ENCODE measurements at regions not wholly inside any gene's neighbourhood (a gene's known extent, or its start where the extent isn't known, plus 50 kb on each side); places are given as distances from the start of the nearest gene placed in this dataset.

DNA sequence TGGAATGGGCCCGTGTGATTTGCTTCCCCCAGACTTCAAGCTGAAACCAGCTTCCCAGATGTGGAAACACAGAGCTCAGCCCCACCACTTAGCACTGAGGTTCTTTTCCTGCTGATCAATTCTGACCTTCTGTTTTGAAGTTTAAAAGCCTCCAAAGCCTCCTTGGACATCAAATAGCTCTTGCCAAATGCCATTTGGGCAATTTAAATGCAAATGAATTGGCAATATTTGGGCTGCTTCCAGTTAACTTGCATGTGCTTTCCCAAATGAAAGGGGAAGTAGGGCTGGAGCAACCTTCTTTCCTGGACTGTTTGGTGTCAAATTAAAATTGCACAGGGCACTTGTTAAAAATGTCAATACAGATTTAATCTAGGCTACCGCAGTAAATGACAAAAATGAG, 710.5 kb downstream of the TLR4 start:
- DNase-seq (ENCODE audit: low spot score), result no peak

DNA sequence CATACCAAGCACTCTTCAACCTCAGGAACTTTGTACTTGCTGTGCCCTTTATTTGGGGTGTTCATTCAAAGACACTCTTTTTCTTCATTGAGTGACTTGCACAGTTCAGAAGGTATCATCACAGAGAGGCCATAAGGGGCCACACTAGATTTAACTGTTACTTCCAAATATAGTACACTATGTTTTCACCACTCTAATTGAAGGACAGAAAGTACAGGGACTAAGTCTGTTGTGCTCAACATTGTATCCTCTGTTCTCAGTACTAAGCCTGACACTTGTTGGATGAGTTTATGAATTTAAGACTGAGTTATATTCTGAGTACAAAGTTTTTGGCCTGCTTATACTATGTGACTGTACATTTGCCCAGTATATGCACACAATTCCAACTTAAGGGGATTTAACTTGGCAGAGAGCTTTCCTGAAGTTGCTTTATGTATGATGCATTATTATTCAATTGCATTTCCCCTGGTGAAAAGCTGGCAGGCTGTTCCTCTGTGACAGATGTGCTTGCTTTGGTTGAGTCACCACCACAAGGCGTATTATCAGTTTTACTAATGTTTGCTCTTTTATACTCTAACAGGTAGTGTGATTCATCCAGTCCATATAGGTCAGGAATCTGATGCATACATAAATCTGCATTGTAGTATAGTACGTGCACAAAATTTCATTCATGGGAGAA, 714.8 kb downstream of the TLR4 start:
- no peak for DNase-seq (ENCODE audit: low spot score)

DNA sequence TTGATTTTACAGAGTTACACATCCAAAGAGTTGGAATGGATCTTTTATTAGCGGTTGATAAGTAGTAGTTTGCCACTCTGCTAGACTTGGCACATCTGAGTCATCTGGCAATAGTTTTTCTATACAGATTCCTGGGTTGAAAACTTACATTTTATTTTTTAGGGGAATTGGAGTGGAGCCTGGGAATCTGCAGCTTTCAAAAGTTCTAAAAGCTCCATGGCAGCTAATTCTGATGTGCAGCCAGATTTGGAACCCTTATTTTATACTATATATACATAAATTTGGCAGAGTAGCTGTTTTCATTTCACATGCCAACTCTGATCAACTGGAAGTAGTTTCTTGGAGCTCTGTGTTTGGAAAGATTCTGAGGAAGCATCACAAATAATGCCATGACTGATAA, 715.5 kb downstream of the TLR4 start:
- no peak for DNase-seq (ENCODE audit: low spot score)

DNA sequence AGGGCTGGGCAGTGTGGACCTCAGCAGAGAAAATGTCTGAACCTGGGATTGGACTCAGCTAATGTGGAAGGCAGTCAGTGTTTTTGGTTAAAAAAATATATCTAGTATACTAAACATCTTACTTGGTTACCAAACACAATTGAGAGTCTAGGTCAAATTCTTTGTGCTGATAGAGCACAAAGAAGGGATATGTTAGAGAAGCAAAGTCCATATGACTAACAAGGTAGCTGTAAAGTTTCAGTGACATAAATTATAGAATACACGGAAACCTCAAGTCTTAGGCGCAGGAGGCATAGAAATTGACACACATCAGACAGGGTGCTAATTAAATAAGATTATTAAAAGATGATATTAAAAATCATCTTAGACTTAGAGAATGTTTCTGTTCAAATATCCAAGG, 718.3 kb downstream of the TLR4 start:
- DNase-seq (ENCODE audit: low spot score), result no peak

DNA sequence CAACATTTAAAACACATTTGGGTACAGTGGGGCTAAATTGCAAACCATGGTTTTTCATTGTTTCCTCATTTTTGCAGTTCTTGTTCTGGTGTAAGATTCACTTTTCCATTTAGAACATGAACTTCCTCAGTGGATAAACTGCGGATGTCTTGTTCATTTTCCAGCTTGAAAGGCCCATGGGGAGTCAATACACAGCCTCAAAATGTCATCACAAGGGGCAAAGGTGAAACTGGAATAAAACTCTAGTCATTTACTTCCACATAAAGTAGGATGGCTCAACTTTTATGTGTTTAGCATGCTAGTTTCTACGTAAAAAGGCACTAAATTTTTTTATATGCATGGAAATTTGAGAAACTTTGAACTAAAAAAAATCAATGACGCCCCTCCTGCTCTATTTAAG, 718.8 kb downstream of the TLR4 start:
- DNase-seq (ENCODE audit: low spot score), result no peak

DNA sequence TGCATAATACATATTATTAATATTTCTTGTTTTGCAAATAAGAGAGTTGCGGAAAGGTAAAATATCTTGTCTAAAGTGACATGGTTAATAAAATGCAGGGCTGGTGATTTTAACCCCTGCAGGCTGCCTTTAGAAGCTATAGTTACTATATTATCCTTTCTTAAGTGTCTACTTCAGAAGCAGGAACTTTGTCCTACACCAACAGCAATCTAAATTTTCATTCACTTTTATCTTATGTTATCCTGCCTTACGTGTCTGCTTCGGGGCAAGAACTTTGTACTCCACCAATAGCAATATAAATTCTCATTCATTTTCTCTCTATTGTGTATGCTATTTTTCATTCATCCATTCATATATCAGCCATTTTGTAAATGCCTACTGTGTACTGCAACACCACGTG, 719.5 kb downstream of the TLR4 start:
- DNase-seq (ENCODE audit: low spot score), result no peak

DNA sequence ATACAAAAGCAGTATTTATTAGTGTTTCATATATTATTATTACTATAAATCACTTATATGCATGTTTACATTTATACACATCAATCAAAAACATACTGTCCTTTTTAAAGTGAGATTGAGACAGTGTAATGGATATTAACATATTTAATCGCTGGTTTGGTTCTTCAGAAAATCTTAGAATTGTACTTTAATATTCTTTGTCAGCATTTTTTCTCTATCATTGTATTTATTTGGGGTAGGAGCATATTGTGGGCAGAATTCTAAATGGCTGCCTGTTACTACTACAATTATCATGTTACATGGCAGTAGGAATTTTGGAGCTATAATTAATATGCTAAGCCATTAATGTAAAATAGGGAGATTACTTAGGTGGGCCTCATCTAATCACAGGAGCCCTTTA, 722.6 kb downstream of the TLR4 start:
- no peak for DNase-seq (ENCODE audit: low spot score)

DNA sequence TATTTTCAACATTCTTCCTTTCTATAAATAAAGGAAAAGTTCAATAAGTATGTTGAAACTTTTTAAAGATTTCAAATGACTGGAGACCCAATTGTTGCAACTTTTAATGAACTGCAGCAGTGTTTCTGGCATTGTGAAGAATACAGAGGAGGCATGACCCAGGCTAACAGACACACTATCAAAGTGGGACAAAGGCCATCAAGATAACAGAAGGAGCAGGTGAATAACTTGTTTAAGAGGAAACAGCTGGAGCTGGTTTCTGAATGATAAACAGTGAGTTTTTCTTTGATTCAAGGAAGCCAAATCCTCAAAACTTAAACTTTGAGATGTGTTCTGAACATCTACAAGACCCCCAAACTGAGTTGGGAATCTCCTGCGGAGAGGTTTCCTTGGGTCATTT, 734.6 kb downstream of the TLR4 start:
- no peak for DNase-seq (ENCODE audit: low spot score)

DNA sequence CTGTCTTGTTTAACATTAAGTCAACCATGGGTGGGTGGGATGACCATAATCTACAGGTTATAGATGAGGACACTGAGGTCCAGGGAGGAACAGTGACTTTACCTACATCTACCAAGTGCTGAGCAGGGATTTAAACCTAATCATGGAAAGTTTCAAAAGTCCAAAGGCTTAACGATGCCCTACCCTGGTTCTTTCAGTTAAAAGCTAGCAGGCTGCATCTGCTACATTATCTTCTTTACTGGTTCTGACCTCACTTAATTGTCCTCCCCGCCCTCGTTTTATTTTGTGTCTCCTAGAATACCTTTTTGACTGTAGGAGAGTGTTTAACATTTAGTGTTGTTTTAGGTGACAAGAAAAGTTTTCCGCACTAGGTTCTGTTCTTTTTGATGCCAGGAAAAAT, 735.2 kb downstream of the TLR4 start:
- no peak for DNase-seq (ENCODE audit: low spot score)

DNA sequence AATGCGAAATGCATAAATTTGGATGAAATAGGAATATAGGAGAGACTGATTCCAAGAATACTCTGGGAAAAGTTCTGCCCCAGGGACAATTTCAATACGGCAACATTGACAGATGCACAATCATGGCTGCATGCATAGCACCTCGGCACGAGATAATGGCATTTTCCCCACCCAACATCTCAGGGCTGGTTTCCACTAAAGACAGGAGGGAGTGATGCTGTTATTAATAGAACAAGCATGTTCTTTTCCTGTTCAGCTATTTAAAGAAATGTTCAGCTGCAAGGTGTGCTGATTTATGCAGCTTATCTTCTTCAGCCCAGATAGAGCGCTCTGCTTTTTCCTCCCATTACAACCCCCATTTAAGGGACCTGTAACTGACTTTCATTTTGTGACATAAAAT, 740.2 kb downstream of the TLR4 start:
- DNase-seq (ENCODE audit: low spot score), result no peak

DNA sequence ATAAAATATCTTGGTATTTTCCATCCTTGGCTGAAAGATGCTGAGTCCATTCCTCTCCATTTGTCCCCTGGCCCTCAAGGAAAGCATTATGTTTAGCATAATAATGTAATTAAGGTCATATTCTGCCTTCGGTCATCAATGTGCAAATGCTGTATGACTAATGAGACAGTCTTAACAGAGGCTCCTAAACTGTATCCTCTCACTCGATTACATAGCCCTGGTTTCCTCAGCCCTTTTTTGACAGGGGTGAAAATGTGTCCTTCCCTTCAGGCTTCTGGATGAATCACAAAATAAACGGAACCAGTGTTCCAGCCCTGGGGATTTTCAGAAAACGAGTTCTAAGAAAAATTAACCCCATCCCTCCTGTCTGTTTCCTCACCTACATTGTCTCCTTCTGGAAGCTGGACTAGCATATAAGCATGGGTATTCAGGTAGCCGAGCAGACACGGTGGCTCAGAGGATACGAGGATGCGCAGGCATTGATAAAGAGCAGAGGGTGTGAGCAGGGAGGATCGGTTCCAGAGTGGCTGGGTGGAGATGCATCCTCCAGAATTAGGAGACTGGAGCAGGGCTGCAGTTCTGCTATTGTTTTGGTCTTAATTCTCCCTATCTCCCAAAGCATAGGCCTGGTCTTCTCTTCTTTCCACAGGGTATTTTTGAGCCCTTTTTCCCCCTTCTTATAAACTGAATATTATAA, 742.9 kb downstream of the TLR4 start:
- no peak for DNase-seq (ENCODE audit: low spot score)

DNA sequence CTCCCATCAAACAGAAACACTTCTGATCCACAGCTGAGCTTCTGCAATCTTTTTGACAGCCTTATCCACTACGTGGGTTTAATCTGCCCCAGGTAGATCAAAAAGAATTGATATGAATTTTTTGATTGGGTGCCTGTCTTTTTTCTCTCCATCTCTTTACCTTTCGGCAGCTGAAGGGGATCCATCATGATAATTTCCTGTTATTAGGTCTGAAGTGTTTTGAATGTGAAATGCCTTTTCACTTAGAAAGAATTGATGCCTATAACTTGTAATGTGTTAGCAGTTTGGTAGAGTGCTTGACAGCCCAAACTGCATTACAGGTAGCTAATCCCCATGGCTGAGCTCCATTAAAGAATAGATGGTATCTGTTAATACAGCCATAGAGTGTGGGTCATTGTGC, 745.4 kb downstream of the TLR4 start:
- DNase-seq (ENCODE audit: low spot score), result no peak

DNA sequence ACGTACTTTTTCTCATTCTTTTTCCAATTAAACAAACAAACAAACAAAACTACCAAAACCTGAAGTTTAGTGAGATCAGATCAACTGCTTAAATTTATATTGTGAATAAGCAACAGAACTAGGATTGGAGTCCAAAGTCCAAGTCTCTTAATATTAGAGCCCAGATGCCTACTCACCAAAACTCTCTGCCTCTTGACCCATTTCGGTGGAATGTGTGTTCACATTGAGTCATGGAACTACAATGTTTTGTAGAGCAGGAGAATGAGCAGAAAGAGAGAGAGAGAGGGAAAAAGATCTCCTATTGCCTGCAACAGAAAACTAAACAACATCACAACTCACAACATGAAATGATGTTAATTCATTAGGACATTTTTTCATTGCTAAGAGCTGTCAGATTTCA, 751.1 kb downstream of the TLR4 start:
- no peak for DNase-seq (ENCODE audit: low spot score)

DNA sequence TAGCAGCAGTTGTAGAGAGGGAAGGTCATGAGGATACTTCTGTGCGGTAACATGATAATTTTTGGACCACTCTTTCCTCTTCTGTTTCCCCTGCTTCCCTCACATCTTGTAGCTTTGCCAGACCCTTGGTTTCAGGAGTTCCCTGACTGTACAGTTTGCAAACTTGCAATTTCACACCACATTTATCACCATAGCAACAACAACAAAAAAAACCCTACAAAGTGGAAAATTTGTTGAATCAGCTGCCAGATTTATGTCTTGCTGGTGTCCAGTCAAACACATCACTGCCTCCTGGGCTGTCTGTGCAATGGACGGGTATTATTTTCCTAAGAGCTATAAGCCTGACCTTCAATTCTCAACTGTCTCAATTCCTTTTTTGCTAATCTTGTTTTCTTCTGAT, 751.6 kb downstream of the TLR4 start:
- DNase-seq (ENCODE audit: low spot score), result no peak

DNA sequence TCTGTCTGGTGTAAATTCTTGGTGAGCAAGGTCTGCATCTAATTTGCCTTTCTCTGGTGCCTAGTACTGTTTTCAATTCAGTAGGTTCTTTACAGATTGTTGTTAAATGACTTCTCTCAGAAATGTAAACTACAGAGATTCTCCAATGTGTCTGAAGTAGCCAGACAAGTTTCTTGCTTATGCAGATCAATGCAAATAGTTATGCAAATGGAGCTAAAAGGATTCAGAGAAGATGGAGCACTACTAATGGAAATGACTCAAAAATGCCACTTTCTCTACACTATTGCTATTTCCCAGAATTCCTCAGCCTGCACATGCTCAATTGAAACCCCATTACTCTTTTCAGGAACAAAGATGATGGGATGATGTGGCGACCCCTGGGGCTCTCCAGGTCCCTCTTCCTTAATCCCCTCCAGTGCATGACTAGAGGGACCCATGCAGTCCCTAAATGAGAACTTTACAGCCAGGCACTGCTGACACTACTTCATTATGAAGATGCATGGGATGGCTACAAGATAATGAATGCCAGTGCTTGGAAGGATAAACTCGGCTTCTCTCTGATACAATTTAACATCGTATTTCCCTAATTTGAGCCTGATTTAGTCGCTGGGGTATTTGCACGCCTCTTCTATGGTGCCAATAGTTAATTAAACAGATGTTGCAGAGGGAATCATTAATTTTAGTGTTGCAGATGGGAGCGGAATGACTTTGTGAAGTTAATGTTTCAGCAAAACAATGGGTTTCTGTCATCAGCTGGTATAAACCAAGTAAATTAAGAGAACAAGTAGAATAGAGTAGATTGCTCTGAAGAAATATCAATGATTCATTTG, 753.2 kb downstream of the TLR4 start:
- DNase-seq (ENCODE audit: low spot score), result no peak

DNA sequence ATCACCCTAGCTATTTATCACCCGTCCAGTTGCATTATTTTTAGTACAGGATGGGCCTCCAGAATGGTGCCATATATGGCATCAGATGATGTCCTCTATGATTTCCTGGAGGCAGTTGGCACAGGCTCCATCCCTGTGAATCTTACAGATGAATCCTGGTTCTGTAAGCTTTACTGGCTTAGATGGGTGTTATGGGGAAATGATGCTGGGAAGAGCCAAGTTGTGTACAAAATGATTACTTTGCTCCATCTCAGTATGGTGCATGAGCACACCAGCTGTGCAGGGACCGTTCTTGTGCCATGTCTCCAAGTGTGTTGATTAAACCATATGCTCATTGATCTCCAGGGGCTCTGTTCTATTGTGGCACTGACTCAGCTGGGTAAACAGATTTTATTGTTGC, 755.7 kb downstream of the TLR4 start:
- no peak for DNase-seq (ENCODE audit: low spot score)

DNA sequence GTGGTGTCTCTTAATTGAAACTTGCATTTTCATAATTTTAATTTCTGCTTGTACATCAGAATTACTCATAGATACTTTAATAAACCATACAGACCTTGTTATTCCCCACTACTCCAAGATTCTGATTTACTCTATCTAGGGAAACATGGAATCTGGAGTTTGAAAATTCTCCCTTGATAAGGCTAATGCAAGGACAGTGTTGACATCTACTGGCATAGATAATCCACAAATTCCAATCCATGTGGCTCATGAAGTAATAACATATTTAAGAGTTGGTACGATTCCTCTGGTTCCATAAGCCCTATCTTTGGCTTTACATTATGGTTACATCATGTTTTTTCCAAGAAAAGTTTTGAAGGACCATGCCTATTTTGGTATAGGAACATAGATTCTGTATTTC, 759.2 kb downstream of the TLR4 start:
- no peak for DNase-seq (ENCODE audit: low spot score)

DNA sequence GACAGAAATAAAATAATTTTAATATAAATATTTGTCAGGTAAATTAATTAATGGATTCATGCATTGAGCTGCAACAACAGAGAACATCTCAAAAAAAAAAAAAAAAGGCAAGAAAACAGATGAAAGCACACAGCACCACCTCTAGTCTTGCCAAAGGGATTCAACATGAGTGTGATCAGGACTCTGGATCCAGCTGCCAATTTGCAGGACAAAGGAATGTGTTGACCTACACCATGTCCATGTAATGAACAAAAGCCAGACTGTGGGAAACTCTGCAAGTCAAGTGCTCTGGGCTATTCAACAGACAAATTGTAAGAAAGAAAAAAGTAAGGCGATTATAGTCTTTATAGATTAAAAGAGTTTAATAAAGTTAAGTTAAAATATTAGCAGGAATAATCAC, 769.3 kb downstream of the TLR4 start:
- no peak for DNase-seq (ENCODE audit: low spot score)

DNA sequence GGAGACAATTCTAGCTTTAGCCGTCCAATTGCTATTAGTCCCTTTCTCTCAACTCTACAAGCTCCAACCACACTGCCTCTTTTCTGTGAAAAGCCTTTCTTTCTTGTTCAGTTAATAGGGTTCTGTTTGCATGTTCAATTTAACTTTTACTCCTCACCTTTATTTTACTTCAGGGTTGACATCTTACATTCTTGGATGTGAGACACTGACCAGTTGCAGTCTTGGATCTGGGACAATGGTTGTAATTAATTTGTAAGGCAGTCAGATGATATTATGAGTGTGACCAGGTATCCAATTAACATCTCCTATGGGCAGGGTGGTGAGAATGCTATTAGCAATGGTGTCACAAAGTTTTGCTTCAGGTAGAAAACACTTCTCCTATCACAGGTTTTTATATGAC, 774.5 kb downstream of the TLR4 start:
- DNase-seq (ENCODE audit: low spot score), result no peak

DNA sequence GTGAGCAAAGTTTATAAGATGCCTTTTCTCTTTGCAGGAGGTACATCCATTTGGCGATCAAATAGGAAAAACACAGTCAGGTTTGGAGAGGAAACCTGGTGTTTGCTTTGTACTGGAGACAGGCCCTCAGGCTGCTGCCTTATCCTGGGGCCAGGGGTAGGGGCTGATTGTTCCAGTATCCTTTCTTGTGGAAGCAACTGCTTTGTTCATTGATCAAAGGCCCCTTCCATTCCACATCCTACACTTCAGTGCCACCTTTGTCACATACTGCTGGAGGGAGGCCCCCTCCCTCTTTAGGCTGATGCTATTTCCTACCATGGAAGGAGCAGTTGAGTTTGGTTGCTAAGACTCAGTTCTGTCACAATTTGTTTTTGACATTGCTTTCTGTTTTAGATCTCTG, 778.1 kb downstream of the TLR4 start:
- no peak for DNase-seq (ENCODE audit: low spot score)

DNA sequence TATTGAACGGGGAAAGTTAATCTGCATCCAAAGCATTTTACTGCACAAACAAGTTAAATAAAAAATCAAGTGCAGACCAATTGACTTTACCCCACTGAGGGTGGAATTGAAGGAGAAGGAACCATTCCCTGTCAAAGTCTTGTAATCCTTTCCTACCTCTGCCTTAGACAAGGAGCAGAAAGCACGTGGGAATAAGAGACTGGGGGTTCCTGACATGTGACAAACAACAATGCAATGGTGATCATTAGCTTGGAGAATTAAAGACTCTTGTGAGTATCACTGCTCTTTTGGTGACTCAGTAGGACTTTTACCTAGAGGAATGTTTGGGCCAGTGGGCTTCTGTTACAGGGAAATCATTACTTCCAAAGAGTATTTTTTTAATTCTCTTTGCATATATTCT, 779.5 kb downstream of the TLR4 start:
- no peak for DNase-seq (ENCODE audit: low spot score)

DNA sequence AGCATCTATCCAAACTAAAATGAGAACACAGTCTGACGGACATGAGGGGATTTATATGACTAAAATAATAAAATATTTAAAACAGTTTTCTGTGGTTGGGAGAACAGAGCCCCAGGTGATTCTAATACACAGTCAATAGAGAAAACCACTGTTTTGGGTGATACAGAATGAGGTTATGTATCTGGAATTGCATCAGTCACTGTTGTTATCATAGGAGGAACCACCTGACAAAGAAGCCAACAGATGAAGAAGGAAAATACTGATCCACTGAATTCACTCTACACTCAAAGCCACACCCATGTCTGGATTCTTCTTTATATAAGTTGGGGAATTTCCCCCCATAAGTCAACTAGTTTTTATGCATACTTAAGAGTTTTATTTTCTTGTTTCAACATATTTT, 799.0 kb downstream of the TLR4 start:
- DNase-seq (ENCODE audit: low spot score), result no peak

DNA sequence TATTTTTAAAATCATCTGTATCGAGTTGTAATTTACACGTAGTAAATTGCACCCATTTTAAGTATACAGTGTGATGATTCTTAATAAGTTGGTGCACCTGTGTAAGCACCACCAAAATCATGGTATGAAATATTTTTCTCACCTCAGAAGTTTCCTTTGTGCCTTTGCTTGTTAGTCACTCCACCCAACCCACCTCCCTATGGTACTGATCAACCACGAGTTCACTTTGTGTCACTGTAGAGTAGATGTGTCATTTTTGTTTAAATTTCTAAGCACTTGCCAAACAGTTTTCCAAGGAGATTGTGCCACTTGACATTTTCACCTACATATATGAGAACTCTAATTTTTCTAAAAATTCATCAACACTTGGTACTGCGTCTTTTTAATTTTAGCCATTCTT, 806.5 kb downstream of the TLR4 start:
- no peak for DNase-seq (ENCODE audit: low spot score)
